ENCODE measurements at regions not wholly inside any gene's neighbourhood (a gene's known extent, or its start where the extent isn't known, plus 50 kb on each side); places are given as distances from the start of the nearest gene placed in this dataset.

DNA sequence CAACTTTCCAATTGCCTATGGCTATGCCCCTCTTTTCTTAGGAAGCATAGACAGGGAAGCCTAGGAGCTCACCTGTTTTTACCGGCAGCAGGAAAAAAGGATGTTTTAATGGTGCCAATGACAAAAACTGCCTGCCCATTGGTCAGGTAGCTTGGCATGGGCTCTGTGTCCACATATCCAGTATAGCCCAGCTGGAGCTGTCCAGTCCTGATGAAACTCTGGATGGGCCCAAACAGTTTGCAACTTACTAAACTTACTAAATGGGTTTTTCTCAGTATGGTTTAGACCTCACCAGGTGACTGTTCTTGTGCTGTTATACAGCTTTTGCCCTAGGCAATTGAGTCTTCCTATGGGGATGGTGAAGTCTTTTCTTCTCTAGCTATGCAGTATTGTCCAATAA is 711.2 kb downstream of the AMY1C start:
- CTCF ChIA-PET, result no interaction called here
- Histone ChIP-seq H3K4me1 (ENCODE audit: control insufficient read depth, extremely low read depth, insufficient read depth, low read length) (no peaks in the 10 kb centered on the region), H3K79me2 (ENCODE audit: control insufficient read depth, insufficient read depth, low read length) (no peaks in the 10 kb centered on the region), H3K27ac (ENCODE audit: insufficient read depth, low read depth, low read length) (no peak overlapping the region), H3K27me3 (ENCODE audit: control insufficient read depth in 2 of 2, insufficient read depth in 2 of 2, low read length in 2 of 2) (no peaks in the 10 kb centered on the region), H3K9ac (replicated peaks; ENCODE audit: extremely low read depth, insufficient read depth, low read length) (no peak overlapping the region), H3K36me3 (ENCODE audit: control insufficient read depth in 2 of 2, extremely low read depth in 1 of 2, insufficient read depth in 2 of 2, low read length in 2 of 2) (no peaks in the 10 kb centered on the region), H3K4me3 (replicated peaks in 1 of 3; ENCODE audit: insufficient read depth in 1 of 3, low read depth in 1 of 3, low read length in 3 of 3) (no peak overlapping the region), H3K9me1 (replicated peaks; ENCODE audit: control insufficient read depth, extremely low read depth, insufficient read depth, low read length) (no peaks in the 10 kb centered on the region), H3K4me2 (ENCODE audit: insufficient read depth, low read length) (no peak overlapping the region), H3K9me3 (replicated peaks; ENCODE audit: control insufficient read depth, insufficient read depth, low read length) (peaks cover 5% of the 10 kb centered on the region), H2AFZ (ENCODE audit: low read depth, low read length) (no peak overlapping the region), H4K20me1 (replicated peaks; ENCODE audit: control insufficient read depth, extremely low read depth, insufficient read depth, low read length) (no peaks in the 10 kb centered on the region)
- no peak for TF ChIP-seq MYC (IDR thresholded peaks at IDR 0.05; ENCODE audit: low read depth, low read length)
- TF ChIP-seq JUN (IDR thresholded peaks at IDR 0.05; ENCODE audit: borderline replicate concordance, insufficient read depth, insufficient read length, low read depth), result no peak
- TF ChIP-seq GATA2 (IDR thresholded peaks at IDR 0.05; ENCODE audit: insufficient read depth, insufficient read length, low read depth, low read length), result no peak
- TF ChIP-seq POLR2AphosphoS5 (IDR thresholded peaks at IDR 0.05; ENCODE audit: insufficient read depth, low read depth, low read length), result no peak
- TF ChIP-seq, protein P1, sequence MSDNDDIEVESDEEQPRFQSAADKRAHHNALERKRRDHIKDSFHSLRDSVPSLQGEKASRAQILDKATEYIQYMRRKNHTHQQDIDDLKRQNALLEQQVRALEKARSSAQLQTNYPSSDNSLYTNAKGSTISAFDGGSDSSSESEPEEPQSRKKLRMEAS (IDR thresholded peaks at IDR 0.05; ENCODE audit: insufficient read depth, insufficient read length), result no peak
- no peak for TF ChIP-seq POLR2A (IDR thresholded peaks at IDR 0.05; ENCODE audit: low read depth, low read length)
- FAIRE-seq, result no peak
- BruUV-seq (replicated peaks), result no TSS peak
- no peak for DNase-seq (ENCODE audit: low read depth, low spot score)
- intact Hi-C loops (cut with micrococcal nuclease), result no loop called here
- dilution Hi-C loops (cut with MboI; ENCODE audit: extremely low pct_ligation_motif_present, low sequenced_read_pairs), result no loop called here
- POLR2A ChIA-PET, result no interaction called here

DNA sequence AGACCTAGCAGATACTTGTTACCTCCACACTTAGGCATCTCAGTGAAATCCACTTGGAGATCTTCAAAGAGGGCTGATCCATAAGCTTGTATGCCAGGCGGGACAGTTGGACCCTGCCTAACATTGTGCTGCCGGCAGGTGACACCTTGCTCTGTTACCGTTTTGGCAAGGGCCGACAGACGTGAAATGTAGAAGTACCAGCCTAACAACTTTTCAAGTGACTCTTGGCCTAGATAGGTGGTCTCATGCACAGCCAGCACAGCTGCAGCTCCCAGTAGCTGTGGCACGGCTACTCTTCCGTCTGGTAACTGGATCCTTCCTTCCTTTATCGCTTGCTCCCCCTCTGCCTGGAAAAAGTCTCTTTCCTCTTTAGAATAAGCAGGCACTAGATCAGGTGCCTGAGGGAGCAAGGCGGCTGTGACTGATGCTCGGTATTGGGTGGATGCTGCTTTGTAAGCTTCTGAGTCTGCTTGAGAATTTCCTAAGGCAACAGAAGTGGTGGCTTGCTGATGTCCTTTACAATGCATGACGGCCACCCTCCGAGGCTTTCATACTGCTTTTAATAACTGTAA is 713.5 kb downstream of the AMY1C start:
- no peaks in the 10 kb centered on the region for H3K27me3 ChIP-seq (ENCODE audit: control insufficient read depth in 2 of 2, insufficient read depth in 2 of 2, low read length in 2 of 2)
- no peak overlapping the region for H2AFZ ChIP-seq (ENCODE audit: low read depth, low read length)
- ChIA-PET CTCF (no interaction called here), POLR2A (no interaction called here)
- peaks cover 5% of the 10 kb centered on the region for H3K9me3 ChIP-seq (replicated peaks; ENCODE audit: control insufficient read depth, insufficient read depth, low read length)
- intact Hi-C loops (cut with micrococcal nuclease), result no loop called here
- no TSS peak for BruUV-seq (replicated peaks)
- H3K4me1 ChIP-seq (ENCODE audit: control insufficient read depth, extremely low read depth, insufficient read depth, low read length), result no peaks in the 10 kb centered on the region
- H3K36me3 ChIP-seq (ENCODE audit: control insufficient read depth in 2 of 2, extremely low read depth in 1 of 2, insufficient read depth in 2 of 2, low read length in 2 of 2), result no peaks in the 10 kb centered on the region
- H4K20me1 ChIP-seq (replicated peaks; ENCODE audit: control insufficient read depth, extremely low read depth, insufficient read depth, low read length), result no peaks in the 10 kb centered on the region
- no peak overlapping the region for H3K4me2 ChIP-seq (ENCODE audit: insufficient read depth, low read length)
- H3K27ac ChIP-seq (ENCODE audit: insufficient read depth, low read depth, low read length), result no peak overlapping the region
- DNase-seq (ENCODE audit: low read depth, low spot score) (no peak), FAIRE-seq (no peak)
- no peaks in the 10 kb centered on the region for H3K9me1 ChIP-seq (replicated peaks; ENCODE audit: control insufficient read depth, extremely low read depth, insufficient read depth, low read length)
- dilution Hi-C loops (cut with MboI; ENCODE audit: extremely low pct_ligation_motif_present, low sequenced_read_pairs), result no loop called here
- TF ChIP-seq, protein P2, sequence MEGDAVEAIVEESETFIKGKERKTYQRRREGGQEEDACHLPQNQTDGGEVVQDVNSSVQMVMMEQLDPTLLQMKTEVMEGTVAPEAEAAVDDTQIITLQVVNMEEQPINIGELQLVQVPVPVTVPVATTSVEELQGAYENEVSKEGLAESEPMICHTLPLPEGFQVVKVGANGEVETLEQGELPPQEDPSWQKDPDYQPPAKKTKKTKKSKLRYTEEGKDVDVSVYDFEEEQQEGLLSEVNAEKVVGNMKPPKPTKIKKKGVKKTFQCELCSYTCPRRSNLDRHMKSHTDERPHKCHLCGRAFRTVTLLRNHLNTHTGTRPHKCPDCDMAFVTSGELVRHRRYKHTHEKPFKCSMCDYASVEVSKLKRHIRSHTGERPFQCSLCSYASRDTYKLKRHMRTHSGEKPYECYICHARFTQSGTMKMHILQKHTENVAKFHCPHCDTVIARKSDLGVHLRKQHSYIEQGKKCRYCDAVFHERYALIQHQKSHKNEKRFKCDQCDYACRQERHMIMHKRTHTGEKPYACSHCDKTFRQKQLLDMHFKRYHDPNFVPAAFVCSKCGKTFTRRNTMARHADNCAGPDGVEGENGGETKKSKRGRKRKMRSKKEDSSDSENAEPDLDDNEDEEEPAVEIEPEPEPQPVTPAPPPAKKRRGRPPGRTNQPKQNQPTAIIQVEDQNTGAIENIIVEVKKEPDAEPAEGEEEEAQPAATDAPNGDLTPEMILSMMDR (IDR thresholded peaks at IDR 0.05; ENCODE audit: extremely low read depth in 1 of 2, insufficient read depth in 1 of 2, low read depth in 1 of 2, low read length in 2 of 2), result no peak
- no peak for TF ChIP-seq JUN (IDR thresholded peaks at IDR 0.05; ENCODE audit: borderline replicate concordance, insufficient read depth, insufficient read length, low read depth)
- no peak for TF ChIP-seq POLR2AphosphoS5 (IDR thresholded peaks at IDR 0.05; ENCODE audit: insufficient read depth, low read depth, low read length)
- TF ChIP-seq GATA2 (IDR thresholded peaks at IDR 0.05; ENCODE audit: insufficient read depth, insufficient read length, low read depth, low read length), result no peak
- no peak for TF ChIP-seq FOS (IDR thresholded peaks at IDR 0.05; ENCODE audit: borderline replicate concordance, insufficient read depth, low read length)
- no peak for TF ChIP-seq POLR2A (IDR thresholded peaks at IDR 0.05; ENCODE audit: low read depth, low read length)
- TF ChIP-seq EZH2 (IDR thresholded peaks at IDR 0.05; ENCODE audit: borderline replicate concordance, low read depth, low read length, severe bottlenecking), result no peak
- TF ChIP-seq, protein P1 (IDR thresholded peaks at IDR 0.05; ENCODE audit: insufficient read depth, insufficient read length), result no peak
- no peak for TF ChIP-seq MYC (IDR thresholded peaks at IDR 0.05; ENCODE audit: low read depth, low read length)
- H3K9ac ChIP-seq (replicated peaks; ENCODE audit: extremely low read depth, insufficient read depth, low read length), result no peak overlapping the region
- no peak overlapping the region for H3K4me3 ChIP-seq (replicated peaks in 1 of 3; ENCODE audit: insufficient read depth in 1 of 3, low read depth in 1 of 3, low read length in 3 of 3)
- no peaks in the 10 kb centered on the region for H3K79me2 ChIP-seq (ENCODE audit: control insufficient read depth, insufficient read depth, low read length)

Data from endothelial cell of umbilical vein (primary cell).